ENCODE measurements at regions not wholly inside any gene's neighbourhood (a gene's known extent, or its start where the extent isn't known, plus 50 kb on each side); places are given as distances from the start of the nearest gene placed in this dataset.

- no peak for TF ChIP-seq GABPA (IDR thresholded peaks at IDR 0.05; ENCODE audit: low read depth)
- TF ChIP-seq CTCF (IDR thresholded peaks at IDR 0.05; ENCODE audit: insufficient read depth, low read length) = no peak
- no peak for TF ChIP-seq REST (IDR thresholded peaks at IDR 0.05; ENCODE audit: insufficient replicate concordance, low read depth)
Measured at GRCh38 chr12:111251058-111251730, 117.7 kb downstream of the PHETA1 start.

GRCh38 chr12:111250251-111250881 lies 118.5 kb downstream of the PHETA1 start:
- H3K4me3 ChIP-seq (replicated peaks; ENCODE audit: insufficient read depth, low read length) = no peak overlapping the region
- no peak for TF ChIP-seq CTCF (IDR thresholded peaks at IDR 0.05; ENCODE audit: insufficient read depth, low read length)
- no peak for TF ChIP-seq SPI1 (IDR thresholded peaks at IDR 0.05; ENCODE audit: borderline replicate concordance, low read depth)
- no peak for TF ChIP-seq REST (IDR thresholded peaks at IDR 0.05; ENCODE audit: insufficient replicate concordance, low read depth)
- TF ChIP-seq POLR2AphosphoS5 (IDR thresholded peaks at IDR 0.05; ENCODE audit: low read depth) = no peak
- TF ChIP-seq GABPA (IDR thresholded peaks at IDR 0.05; ENCODE audit: low read depth) = no peak
- H3K27ac ChIP-seq (replicated peaks) = no peak overlapping the region
- DNase-seq (ENCODE audit: low read depth in 1 of 2, low spot score in 1 of 2) = no peak
- no peaks in the 10 kb centered on the region for H3K27me3 ChIP-seq (ENCODE audit: insufficient read depth, poor library complexity, severe bottlenecking)

More at GRCh38 chr12:111251058-111251730, 117.7 kb downstream of the PHETA1 start:
- Histone ChIP-seq H3K4me3 (replicated peaks; ENCODE audit: insufficient read depth, low read length) (no peak overlapping the region), H3K27me3 (ENCODE audit: insufficient read depth, poor library complexity, severe bottlenecking) (no peaks in the 10 kb centered on the region), H3K27ac (replicated peaks) (no peak overlapping the region)
- no peak for DNase-seq (ENCODE audit: low read depth in 1 of 2, low spot score in 1 of 2)

- TF ChIP-seq REST (IDR thresholded peaks at IDR 0.05; ENCODE audit: insufficient replicate concordance, low read depth) (no peak), GABPA (IDR thresholded peaks at IDR 0.05; ENCODE audit: low read depth) (no peak), SPI1 (IDR thresholded peaks at IDR 0.05; ENCODE audit: borderline replicate concordance, low read depth) (no peak), CTCF (IDR thresholded peaks at IDR 0.05; ENCODE audit: insufficient read depth, low read length) (no peak), POLR2AphosphoS5 (IDR thresholded peaks at IDR 0.05; ENCODE audit: low read depth) (no peak)
- Histone ChIP-seq H3K27ac (replicated peaks) (no peak overlapping the region), H3K27me3 (ENCODE audit: insufficient read depth, poor library complexity, severe bottlenecking) (no peaks in the 10 kb centered on the region), H3K4me3 (replicated peaks; ENCODE audit: insufficient read depth, low read length) (no peak overlapping the region)
- DNase-seq (ENCODE audit: low read depth in 1 of 2, low spot score in 1 of 2) = no peak
Measured at GRCh38 chr12:111249757-111250156, 119.1 kb downstream of the PHETA1 start.

Measured in HL-60 (cell line).